Lower leg skin (tissue), 3 donors: ENCODE measurements at regions not wholly inside any gene's neighbourhood (a gene's known extent, or its start where the extent isn't known, plus 50 kb on each side); places are given as distances from the start of the nearest gene placed in this dataset.

ENCODE experiments used
- CTCF ChIP-seq, 3 donors: fragments of 450-650 bp; IDR thresholded peaks; one replicate each; pipeline ENCODE4 v1.5.1; 2016; ENCODE audit warnings: antibody characterized with exemption in 3 of 3, mild to moderate bottlenecking in 3 of 3, moderate library complexity in 2 of 3
- POLR2A ChIP-seq, 2 donors: fragments of 450-650 bp; IDR thresholded peaks; one replicate each; pipeline ENCODE4 v1.6.1; 2016 to 2017; ENCODE audit warnings: antibody characterized with exemption in 2 of 2, mild to moderate bottlenecking in 1 of 2, moderate library complexity in 1 of 2

GRCh38 chr6:133761706-133762105 is 127.2 kb upstream of the TCF21 start:
- TF ChIP-seq POLR2A (IDR thresholded peaks at IDR 0.05) (no peak), CTCF (IDR thresholded peaks at IDR 0.05) (no peak)
